Activated T-cell treated with anti-CD3 and anti-CD28 coated beads, Interleukin-2, amount 50 U/mL, for 24 hours (primary cell): ENCODE measurements at regions not wholly inside any gene's neighbourhood (a gene's known extent, or its start where the extent isn't known, plus 50 kb on each side); places are given as distances from the start of the nearest gene placed in this dataset.

Experiments used
- DNase-seq: peaks from one replicate; pipeline ENCODE4 v3.0.0-alpha.2; 2020
- H3K27ac Mint-ChIP-seq: 2 replicates; pipeline ENCODE4 v1.8.0; 2020; ENCODE audit warnings: mild to moderate bottlenecking, mixed read lengths
- H3K27me3 Mint-ChIP-seq: 2 replicates; pipeline ENCODE4 v1.8.0; 2020; ENCODE audit warnings: mixed read lengths
- H3K36me3 Mint-ChIP-seq: 2 replicates; pipeline ENCODE4 v1.8.0; 2020; ENCODE audit warnings: low read depth, mixed read lengths
- H3K4me1 Mint-ChIP-seq: 2 replicates; pipeline ENCODE4 v1.8.0; 2020; ENCODE audit warnings: low read depth, mixed read lengths
- H3K4me3 Mint-ChIP-seq: 2 replicates; pipeline ENCODE4 v1.8.0; 2020; ENCODE audit warnings: mild to moderate bottlenecking, moderate library complexity, mixed read lengths
- H3K9me3 Mint-ChIP-seq: 2 replicates; pipeline ENCODE4 v1.8.0; 2020; ENCODE audit warnings: mixed read lengths

- no peaks in the 10 kb centered on the region for H3K36me3 Mint-ChIP-seq
- H3K4me3 Mint-ChIP-seq, result no peak overlapping the region
- peaks cover 17% of the 10 kb centered on the region for H3K9me3 Mint-ChIP-seq
- H3K27ac Mint-ChIP-seq, result no peak overlapping the region
- no peaks in the 10 kb centered on the region for H3K4me1 Mint-ChIP-seq
- H3K27me3 Mint-ChIP-seq, result no peaks in the 10 kb centered on the region
- no peak for DNase-seq
Measured at GRCh38 chr4:33395731-33396485, 2675.7 kb downstream of the PCDH7 start.

GRCh38 chr4:33400504-33400903 is 2680.3 kb downstream of the PCDH7 start:
- Mint-ChIP-seq H3K9me3 (peaks cover 14% of the 10 kb centered on the region), H3K27me3 (no peaks in the 10 kb centered on the region), H3K4me3 (no peak overlapping the region), H3K27ac (no peak overlapping the region), H3K36me3 (no peaks in the 10 kb centered on the region), H3K4me1 (no peaks in the 10 kb centered on the region)
- no peak for DNase-seq

- no peaks in the 10 kb centered on the region for H3K27me3 Mint-ChIP-seq
- H3K9me3 Mint-ChIP-seq, result peaks cover 6% of the 10 kb centered on the region
- no peaks in the 10 kb centered on the region for H3K36me3 Mint-ChIP-seq
- DNase-seq, result no peak
- H3K4me1 Mint-ChIP-seq, result no peaks in the 10 kb centered on the region
- no peak overlapping the region for H3K4me3 Mint-ChIP-seq
- no peak overlapping the region for H3K27ac Mint-ChIP-seq
Measured at GRCh38 chr4:33407496-33407895, 2687.3 kb downstream of the PCDH7 start.

- Mint-ChIP-seq H3K27ac (no peak overlapping the region), H3K36me3 (no peaks in the 10 kb centered on the region), H3K27me3 (no peaks in the 10 kb centered on the region), H3K4me1 (no peaks in the 10 kb centered on the region), H3K9me3 (peaks cover 8% of the 10 kb centered on the region), H3K4me3 (no peak overlapping the region)
- no peak for DNase-seq
Measured at GRCh38 chr4:33411182-33411581, 2691.0 kb downstream of the PCDH7 start.

GRCh38 chr4:33421887-33422286 is 2701.7 kb downstream of the PCDH7 start:
- H3K27me3 Mint-ChIP-seq, result no peaks in the 10 kb centered on the region
- no peaks in the 10 kb centered on the region for H3K36me3 Mint-ChIP-seq
- H3K4me3 Mint-ChIP-seq, result no peak overlapping the region
- no peak for DNase-seq
- H3K27ac Mint-ChIP-seq, result no peak overlapping the region
- no peaks in the 10 kb centered on the region for H3K4me1 Mint-ChIP-seq
- H3K9me3 Mint-ChIP-seq, result peaks cover 10% of the 10 kb centered on the region

GRCh38 chr4:33422656-33423055 is 2702.5 kb downstream of the PCDH7 start:
- no peak overlapping the region for H3K27ac Mint-ChIP-seq

GRCh38 chr4:33425936-33426335 is 2705.8 kb downstream of the PCDH7 start:
- Mint-ChIP-seq H3K27me3 (no peaks in the 10 kb centered on the region), H3K4me1 (no peaks in the 10 kb centered on the region), H3K4me3 (no peak overlapping the region), H3K27ac (no peak overlapping the region), H3K9me3 (peaks cover 3% of the 10 kb centered on the region), H3K36me3 (no peaks in the 10 kb centered on the region)
- DNase-seq, result no peak

More at GRCh38 chr4:33422656-33423055, 2702.5 kb downstream of the PCDH7 start:
- no peaks in the 10 kb centered on the region for H3K27me3 Mint-ChIP-seq
- H3K4me1 Mint-ChIP-seq, result no peaks in the 10 kb centered on the region
- H3K4me3 Mint-ChIP-seq, result no peak overlapping the region
- no peaks in the 10 kb centered on the region for H3K36me3 Mint-ChIP-seq
- DNase-seq, result no peak
- peaks cover 10% of the 10 kb centered on the region for H3K9me3 Mint-ChIP-seq

GRCh38 chr4:33427676-33428075 is 2707.5 kb downstream of the PCDH7 start:
- no peak for DNase-seq
- no peaks in the 10 kb centered on the region for H3K27me3 Mint-ChIP-seq
- no peak overlapping the region for H3K27ac Mint-ChIP-seq
- H3K4me1 Mint-ChIP-seq, result no peaks in the 10 kb centered on the region
- H3K4me3 Mint-ChIP-seq, result no peak overlapping the region
- no peaks in the 10 kb centered on the region for H3K36me3 Mint-ChIP-seq
- H3K9me3 Mint-ChIP-seq, result no peaks in the 10 kb centered on the region

- Mint-ChIP-seq H3K4me3 (no peak overlapping the region), H3K27me3 (no peaks in the 10 kb centered on the region), H3K4me1 (no peaks in the 10 kb centered on the region), H3K36me3 (no peaks in the 10 kb centered on the region), H3K9me3 (no peaks in the 10 kb centered on the region), H3K27ac (no peak overlapping the region)
- DNase-seq, result no peak
Measured at GRCh38 chr4:33429971-33430370, 2709.8 kb downstream of the PCDH7 start.

GRCh38 chr4:33437406-33437805 is 2717.2 kb downstream of the PCDH7 start:
- no peaks in the 10 kb centered on the region for H3K4me1 Mint-ChIP-seq
- H3K4me3 Mint-ChIP-seq, result no peak overlapping the region
- H3K27me3 Mint-ChIP-seq, result no peaks in the 10 kb centered on the region
- no peak overlapping the region for H3K27ac Mint-ChIP-seq
- H3K9me3 Mint-ChIP-seq, result peaks cover 3% of the 10 kb centered on the region
- H3K36me3 Mint-ChIP-seq, result no peaks in the 10 kb centered on the region
- no peak for DNase-seq

- no peak for DNase-seq
- no peak overlapping the region for H3K4me3 Mint-ChIP-seq
- H3K9me3 Mint-ChIP-seq, result peaks cover 18% of the 10 kb centered on the region
- H3K27ac Mint-ChIP-seq, result no peak overlapping the region
- no peaks in the 10 kb centered on the region for H3K27me3 Mint-ChIP-seq
- H3K4me1 Mint-ChIP-seq, result no peaks in the 10 kb centered on the region
- H3K36me3 Mint-ChIP-seq, result no peaks in the 10 kb centered on the region
Measured at GRCh38 chr4:33446953-33447352, 2726.8 kb downstream of the PCDH7 start.

GRCh38 chr4:33448948-33449347 is 2728.8 kb downstream of the PCDH7 start:
- H3K4me3 Mint-ChIP-seq, result no peak overlapping the region
- DNase-seq, result no peak

GRCh38 chr4:33453436-33453835 is 2733.3 kb downstream of the PCDH7 start:
- DNase-seq, result no peak
- H3K9me3 Mint-ChIP-seq, result peaks cover 18% of the 10 kb centered on the region
- no peaks in the 10 kb centered on the region for H3K36me3 Mint-ChIP-seq
- no peak overlapping the region for H3K27ac Mint-ChIP-seq
- no peak overlapping the region for H3K4me3 Mint-ChIP-seq
- H3K27me3 Mint-ChIP-seq, result no peaks in the 10 kb centered on the region
- no peaks in the 10 kb centered on the region for H3K4me1 Mint-ChIP-seq

More at GRCh38 chr4:33448948-33449347, 2728.8 kb downstream of the PCDH7 start:
- no peak overlapping the region for H3K27ac Mint-ChIP-seq
- no peaks in the 10 kb centered on the region for H3K36me3 Mint-ChIP-seq
- peaks cover 14% of the 10 kb centered on the region for H3K9me3 Mint-ChIP-seq
- H3K4me1 Mint-ChIP-seq, result no peaks in the 10 kb centered on the region
- no peaks in the 10 kb centered on the region for H3K27me3 Mint-ChIP-seq

- Mint-ChIP-seq H3K4me3 (no peak overlapping the region), H3K27me3 (no peaks in the 10 kb centered on the region), H3K27ac (no peak overlapping the region), H3K9me3 (peaks cover 18% of the 10 kb centered on the region), H3K4me1 (no peaks in the 10 kb centered on the region), H3K36me3 (no peaks in the 10 kb centered on the region)
- no peak for DNase-seq
Measured at GRCh38 chr4:33453916-33454315, 2733.7 kb downstream of the PCDH7 start.

GRCh38 chr4:33465565-33465964 is 2745.4 kb downstream of the PCDH7 start:
- no peak for DNase-seq
- no peaks in the 10 kb centered on the region for H3K36me3 Mint-ChIP-seq
- no peaks in the 10 kb centered on the region for H3K27me3 Mint-ChIP-seq
- no peaks in the 10 kb centered on the region for H3K4me1 Mint-ChIP-seq
- peaks cover 13% of the 10 kb centered on the region for H3K9me3 Mint-ChIP-seq
- no peak overlapping the region for H3K4me3 Mint-ChIP-seq
- H3K27ac Mint-ChIP-seq, result no peak overlapping the region

GRCh38 chr4:33467291-33467690 is 2747.1 kb downstream of the PCDH7 start:
- Mint-ChIP-seq H3K36me3 (no peaks in the 10 kb centered on the region), H3K27me3 (no peaks in the 10 kb centered on the region), H3K9me3 (peaks cover 12% of the 10 kb centered on the region), H3K4me3 (no peak overlapping the region), H3K27ac (no peak overlapping the region), H3K4me1 (no peaks in the 10 kb centered on the region)
- no peak for DNase-seq
